Erythroblast (primary cell): ENCODE measurements at regions not wholly inside any gene's neighbourhood (a gene's known extent, or its start where the extent isn't known, plus 50 kb on each side); places are given as distances from the start of the nearest gene placed in this dataset.

Source experiments
- GATA1 ChIP-seq: IDR thresholded peaks from 2 replicates; pipeline ENCODE4 v1.6.1; 2011; ENCODE audit warnings: low read depth, mild to moderate bottlenecking, control low read depth, low read length, moderate library complexity
- POLR2A ChIP-seq: IDR thresholded peaks from 2 replicates; pipeline ENCODE4 v1.6.1; 2011; ENCODE audit warnings: mild to moderate bottlenecking, low read length

- TF ChIP-seq POLR2A (no peak), GATA1 (no peak)
These were observed 941.2 kb downstream of the XPNPEP1 start for GRCh38 chr10:108982159-108982558.
